ENCODE measurements at regions not wholly inside any gene's neighbourhood (a gene's known extent, or its start where the extent isn't known, plus 50 kb on each side); places are given as distances from the start of the nearest gene placed in this dataset.
A peak's percentile ranks its signal among the peaks of the same experiment; 100 is the strongest.
"Not testable (repeated sequence)": the region's sequence is repeated elsewhere in the genome, so short reads cannot be mapped to it uniquely, and the experiment has no call there.

DNA sequence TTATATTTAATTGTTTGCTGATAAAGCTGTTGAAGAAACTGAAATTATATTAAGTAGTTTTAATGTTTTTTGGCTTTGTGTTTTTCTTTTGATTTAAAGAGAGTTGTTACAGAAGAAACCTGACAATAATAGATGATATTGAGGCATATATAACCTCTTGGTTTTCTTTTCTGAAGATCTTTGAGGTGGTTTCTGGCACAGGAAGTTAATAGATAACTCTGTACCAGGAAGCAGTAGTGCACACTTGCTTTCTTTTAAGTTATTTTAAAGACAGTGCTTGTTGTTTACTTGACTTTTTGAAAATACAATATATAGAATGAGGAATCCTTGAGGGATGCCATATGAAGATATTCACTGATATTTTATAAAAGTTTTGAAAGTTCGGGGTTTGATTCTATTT is 209.0 kb upstream of the FBXO33 start:
- DNase-seq (ENCODE audit: extremely low read depth in 1 of 11, low read depth in 9 of 11, low spot score in 4 of 11) = no peak

DNA sequence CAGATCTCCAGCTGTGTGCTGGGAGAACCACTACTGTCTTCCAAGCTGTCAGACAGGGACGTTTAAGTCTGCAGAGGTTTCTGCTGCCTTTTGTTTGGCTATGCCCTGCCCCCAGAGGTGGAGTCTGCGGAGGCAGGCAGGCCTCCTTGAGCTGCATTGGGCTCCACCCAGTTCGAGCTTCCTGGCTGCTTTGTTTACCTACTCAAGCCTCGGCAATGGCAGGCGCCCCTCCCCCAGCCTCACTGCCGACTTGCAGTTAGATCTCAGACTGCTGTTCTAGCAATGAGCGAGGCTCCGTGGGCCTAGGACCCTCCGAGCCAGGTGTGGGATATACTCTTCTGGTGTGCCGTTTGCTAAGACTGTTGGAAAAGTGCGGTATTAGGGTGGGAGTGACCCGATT is 206.8 kb upstream of the FBXO33 start:
- not testable (repeated sequence) for DNase-seq (ENCODE audit: extremely low read depth in 1 of 11, low read depth in 9 of 11, low spot score in 4 of 11)

DNA sequence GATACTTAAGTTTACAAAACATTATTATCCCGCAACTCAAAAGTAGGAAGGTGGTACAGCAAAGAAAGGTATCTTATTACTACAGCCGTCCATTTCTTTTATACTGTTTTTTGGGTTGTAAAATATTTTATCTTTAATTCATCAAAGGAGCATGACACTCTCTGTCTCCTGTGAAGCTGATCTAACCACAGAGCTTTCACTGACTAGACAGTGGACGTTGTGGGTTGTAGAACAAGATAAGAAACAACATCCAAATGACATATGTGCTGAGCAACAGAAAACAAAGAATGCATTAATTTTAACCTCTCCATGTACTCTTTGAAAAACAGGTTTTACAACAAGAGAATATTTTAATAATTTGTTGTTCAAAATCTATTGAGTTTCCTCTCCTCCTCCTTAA is 195.9 kb upstream of the FBXO33 start:
- no peak for DNase-seq (ENCODE audit: extremely low read depth in 1 of 11, low read depth in 9 of 11, low spot score in 4 of 11)

GRCh38 chr14:39626589-39627576 is 194.7 kb upstream of the FBXO33 start:
- no peak for DNase-seq (ENCODE audit: extremely low read depth in 1 of 11, low read depth in 9 of 11, low spot score in 4 of 11)

- DNase-seq (ENCODE audit: extremely low read depth in 1 of 11, low read depth in 9 of 11, low spot score in 4 of 11) = no peak
Measured at GRCh38 chr14:39621678-39622077, 189.4 kb upstream of the FBXO33 start.

DNA sequence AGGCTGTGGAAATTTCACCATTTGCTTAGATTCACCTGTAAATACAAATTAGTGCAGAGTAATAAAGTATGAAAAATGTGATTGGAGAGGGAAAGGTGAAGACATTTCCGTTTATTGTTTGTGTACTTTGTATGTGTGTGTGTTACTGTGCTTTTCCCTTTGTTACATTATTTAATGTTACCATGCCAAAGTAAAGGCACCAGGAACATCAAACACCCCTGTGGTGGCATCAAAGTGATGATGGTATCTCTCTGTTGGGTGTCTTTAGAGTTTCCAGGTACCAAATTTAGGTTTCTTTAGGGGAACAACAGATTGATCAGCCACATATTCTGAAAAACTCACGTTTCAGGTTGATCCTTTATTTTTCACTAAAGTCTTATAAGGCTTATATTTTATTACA is 189.0 kb upstream of the FBXO33 start:
- no peak for DNase-seq (ENCODE audit: extremely low read depth in 1 of 11, low read depth in 9 of 11, low spot score in 4 of 11)

DNA sequence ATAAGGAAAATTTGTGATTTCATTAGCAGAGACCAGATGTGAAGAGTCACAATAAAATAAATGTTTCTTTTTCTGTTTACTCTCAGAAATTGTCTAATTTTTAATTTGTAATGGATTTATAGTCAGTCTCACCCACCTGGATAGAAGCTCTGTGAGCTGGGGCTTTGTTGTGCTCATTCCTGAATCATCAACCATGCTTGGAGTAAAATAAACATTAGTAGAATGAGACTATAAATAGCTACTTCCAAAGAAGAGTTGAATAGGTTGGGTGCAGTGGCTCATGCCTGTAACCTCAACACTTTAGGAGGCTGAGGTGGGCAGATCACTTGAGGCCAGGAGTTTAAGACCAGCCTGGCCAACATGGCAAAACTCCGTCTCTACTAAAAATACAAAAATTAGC is 185.3 kb upstream of the FBXO33 start:
- no peak for DNase-seq (ENCODE audit: extremely low read depth in 1 of 11, low read depth in 9 of 11, low spot score in 4 of 11)

- no peak for DNase-seq (ENCODE audit: extremely low read depth in 1 of 11, low read depth in 9 of 11, low spot score in 4 of 11)
Measured at GRCh38 chr14:39615352-39615751, 183.1 kb upstream of the FBXO33 start.

- DNase-seq (ENCODE audit: extremely low read depth in 1 of 11, low read depth in 9 of 11, low spot score in 4 of 11) = no peak
Measured at GRCh38 chr14:39614297-39614923, 182.2 kb upstream of the FBXO33 start.

DNA sequence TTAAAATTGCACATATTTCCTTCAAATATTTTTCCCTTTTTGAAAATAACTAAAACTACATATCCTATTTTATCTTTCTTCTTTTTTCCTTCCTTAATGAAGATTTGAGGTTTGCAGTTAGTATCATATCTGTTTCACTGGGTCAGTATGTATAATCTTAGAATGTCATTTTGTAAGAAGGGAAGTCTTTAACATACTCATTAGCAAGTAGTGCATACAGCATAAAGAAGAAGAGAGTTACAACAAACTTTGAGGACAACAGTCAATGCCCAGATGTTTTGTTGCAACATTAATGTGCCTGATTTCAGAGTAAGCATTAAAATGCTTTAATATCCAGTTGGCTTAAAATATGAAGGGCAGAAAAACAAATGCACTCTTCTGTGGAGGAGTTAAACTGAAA is 176.9 kb upstream of the FBXO33 start:
- no peak for DNase-seq (ENCODE audit: extremely low read depth in 1 of 11, low read depth in 9 of 11, low spot score in 4 of 11)

DNA sequence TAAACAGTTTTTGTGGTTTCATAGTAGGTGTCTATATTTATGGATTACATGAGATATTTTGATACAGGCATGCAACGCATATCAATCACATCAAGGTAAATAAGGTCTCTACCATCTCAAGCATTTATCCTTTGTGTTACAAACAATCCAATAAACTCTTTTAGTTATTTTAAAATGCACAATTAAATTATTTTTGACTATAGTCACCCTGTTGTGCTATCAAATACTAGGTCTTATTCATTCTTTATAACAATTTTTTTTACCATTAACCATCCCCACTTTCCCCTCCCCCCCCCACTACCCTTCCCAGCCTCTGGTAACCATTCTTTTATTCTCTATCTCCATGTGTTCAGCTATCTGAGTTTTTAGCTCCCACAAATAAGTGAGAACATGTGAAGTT is 175.7 kb upstream of the FBXO33 start:
- no peak for DNase-seq (ENCODE audit: extremely low read depth in 1 of 11, low read depth in 9 of 11, low spot score in 4 of 11)

GRCh38 chr14:39603942-39604341 is 171.7 kb upstream of the FBXO33 start:
- no peak for DNase-seq (ENCODE audit: extremely low read depth in 1 of 11, low read depth in 9 of 11, low spot score in 4 of 11)

GRCh38 chr14:39593377-39593776 is 161.1 kb upstream of the FBXO33 start:
- no peak for DNase-seq (ENCODE audit: extremely low read depth in 1 of 11, low read depth in 9 of 11, low spot score in 4 of 11)

DNA sequence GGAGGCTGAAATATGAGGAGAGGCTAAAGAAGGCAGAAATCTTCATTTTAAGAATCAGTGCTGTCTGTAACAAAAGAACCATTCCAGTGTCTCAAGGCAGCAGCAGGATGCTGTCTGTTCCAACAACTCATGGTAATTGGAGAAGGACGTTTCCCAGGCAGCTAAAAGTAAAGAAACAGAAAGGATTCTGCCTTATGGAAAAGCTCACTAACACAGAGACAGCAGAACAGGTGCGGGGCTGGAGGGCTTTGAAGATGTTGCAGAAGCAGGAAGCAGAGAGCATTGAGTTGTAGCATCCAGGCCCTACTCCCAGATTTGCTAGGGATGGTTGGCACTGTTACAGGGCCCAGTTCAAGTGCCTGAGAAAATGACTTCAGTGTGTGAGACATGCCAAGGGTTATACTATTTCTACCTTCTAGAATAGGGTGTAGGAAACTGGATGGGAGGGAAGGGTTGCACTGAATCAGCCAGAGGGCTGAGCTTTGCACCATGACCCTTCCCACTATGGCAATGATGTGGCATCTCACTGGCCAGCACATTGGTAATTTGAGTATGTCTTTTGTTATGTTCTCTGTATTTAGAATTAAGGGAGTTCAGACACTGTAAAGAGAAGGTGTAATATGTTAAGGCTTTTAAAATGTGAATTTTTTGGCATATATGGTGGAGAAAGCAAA is 160.0 kb upstream of the FBXO33 start:
- DNase-seq (ENCODE audit: extremely low read depth in 1 of 11, low read depth in 9 of 11, low spot score in 4 of 11) = peak in 9 of 11 donors; percentile 15 to 39 (median 17)

GRCh38 chr14:39589882-39590281 is 157.6 kb upstream of the FBXO33 start:
- not testable (repeated sequence) for DNase-seq (ENCODE audit: extremely low read depth in 1 of 11, low read depth in 9 of 11, low spot score in 4 of 11)

GRCh38 chr14:39582028-39582654 is 149.9 kb upstream of the FBXO33 start:
- no peak for DNase-seq (ENCODE audit: extremely low read depth in 1 of 11, low read depth in 9 of 11, low spot score in 4 of 11)

DNA sequence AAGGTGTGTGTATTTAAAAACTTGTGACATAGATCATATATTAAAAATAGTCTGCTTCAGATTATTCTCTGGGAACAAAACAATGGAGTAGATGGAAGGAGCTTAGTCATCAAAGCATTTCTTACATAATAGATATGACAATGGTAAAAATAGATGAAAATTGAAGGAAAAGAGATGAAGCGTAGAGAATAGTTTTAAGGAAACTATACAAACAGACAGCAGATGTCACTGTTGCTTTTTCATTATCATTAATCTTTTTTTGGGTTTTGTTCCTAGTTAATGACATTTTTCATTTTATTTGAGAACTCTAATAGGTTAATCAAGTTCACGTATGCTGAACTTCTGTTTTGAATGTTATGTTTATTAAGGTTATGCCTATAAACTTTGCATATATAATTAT is 149.2 kb upstream of the FBXO33 start:
- DNase-seq (ENCODE audit: extremely low read depth in 1 of 11, low read depth in 9 of 11, low spot score in 4 of 11) = no peak

- no peak for DNase-seq (ENCODE audit: extremely low read depth in 1 of 11, low read depth in 9 of 11, low spot score in 4 of 11)
Measured at GRCh38 chr14:39580696-39581095, 148.5 kb upstream of the FBXO33 start.

DNA sequence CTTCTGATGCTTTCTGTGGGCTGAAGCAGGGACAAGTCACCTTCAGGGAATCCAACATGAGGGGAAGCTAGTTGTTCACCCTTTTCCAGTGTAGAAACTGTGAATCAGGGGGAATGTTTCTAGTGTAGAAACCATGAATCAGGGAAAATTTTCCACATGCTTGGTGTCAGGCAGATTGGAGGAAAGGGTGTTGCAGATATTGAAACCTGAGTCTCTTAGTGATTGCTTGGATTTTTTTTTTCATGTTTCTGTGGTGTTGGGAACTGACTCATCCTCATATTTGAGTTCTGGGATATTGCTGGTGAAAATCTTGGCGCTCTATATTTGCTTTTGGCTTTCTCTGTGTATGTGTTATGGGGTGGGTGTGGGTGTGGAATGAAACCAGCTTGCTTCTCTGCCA is 144.5 kb upstream of the FBXO33 start:
- no peak for DNase-seq (ENCODE audit: extremely low read depth in 1 of 11, low read depth in 9 of 11, low spot score in 4 of 11)

- DNase-seq (ENCODE audit: extremely low read depth in 1 of 11, low read depth in 9 of 11, low spot score in 4 of 11) = no peak
Measured at GRCh38 chr14:39576258-39576657, 144.0 kb upstream of the FBXO33 start.

Measured in renal cortex interstitium (tissue), 11 donors.